Gastroesophageal sphincter (tissue), 4 donors: ENCODE measurements at regions not wholly inside any gene's neighbourhood (a gene's known extent, or its start where the extent isn't known, plus 50 kb on each side); places are given as distances from the start of the nearest gene placed in this dataset.

Experiments used
- ATAC-seq: fragments of 150-250 bp; one replicate; pipeline ENCODE4 v1.9.1; 2016; ENCODE audit warnings: mild to moderate bottlenecking, moderate library complexity
- H3K27ac ChIP-seq, 4 donors: fragments of 200-600 bp; sonication (generic) in 3 of 4; 1 replicate in 3 of 4; 2 replicates in 1 of 4; pipeline ENCODE4 v1.5.1; 2016 to 2019
- H3K27me3 ChIP-seq: fragments of 200-600 bp; sonication (generic); one replicate; pipeline ENCODE4 v1.5.1; 2019
- H3K36me3 ChIP-seq, 2 donors: fragments of 200-600 bp; sonication (generic); one replicate each; pipeline ENCODE4 v1.5.1; 2019; ENCODE audit warnings: control low read depth in 1 of 2
- H3K4me1 ChIP-seq, 3 donors: fragments of 200-600 bp; sonication (generic); 1 replicate in 2 of 3; 2 replicates in 1 of 3; pipeline ENCODE4 v1.5.1; 2016 to 2019; ENCODE audit warnings: control low read depth in 2 of 3
- H3K4me3 ChIP-seq, 2 donors: fragments of 200-600 bp; sonication (generic); one replicate each; pipeline ENCODE4 v1.5.1; 2019; ENCODE audit warnings: mild to moderate bottlenecking in 1 of 2, moderate library complexity in 1 of 2
- H3K9me3 ChIP-seq, 3 donors: fragments of 200-600 bp; sonication (generic); one replicate each; pipeline ENCODE4 v1.5.1; 2017 to 2019; ENCODE audit warnings: control low read depth in 2 of 3
- EP300 ChIP-seq: sonication (generic); formaldehyde crosslinking; IDR thresholded peaks from one replicate; pipeline ENCODE4 v1.6.1; 2017; ENCODE audit warnings: antibody characterized with exemption, mild to moderate bottlenecking
- POLR2A ChIP-seq, 2 donors: fragments of 450-650 bp; IDR thresholded peaks; one replicate each; pipeline ENCODE4 v1.6.1; 2017; ENCODE audit warnings: antibody characterized with exemption in 2 of 2, mild to moderate bottlenecking in 2 of 2, moderate library complexity in 1 of 2
- POLR2AphosphoS5 ChIP-seq: sonication (generic); formaldehyde crosslinking; IDR thresholded peaks from one replicate; pipeline ENCODE4 v1.6.1; 2017; ENCODE audit warnings: antibody characterized with exemption
- WGBS, 2 donors: methylation state at CpG; one replicate each; pipeline ENCODE4 v1.1.5; 2018; ENCODE audit warnings: low coverage in 1 of 2; 5-methylcytosine and 5-hydroxymethylcytosine counted together
- small RNA-seq, 4 donors: library from RNA; depleted of rRNA; stranded (forward); fragments of <200 nt; gene quantifications; one replicate each; pipeline ENCODE3, GENCODE V24; 2016
- TF ChIP-seq, protein P1 (sequence below), 4 experiments: fragments of 200-600 bp in 2 of 4; fragments of 450-650 bp in 2 of 4; sonication (generic) in 1 of 4; IDR thresholded peaks; one replicate each; pipeline ENCODE4 v1.5.1; 2017 to 2019; ENCODE audit warnings: antibody characterized with exemption in 4 of 4, mild to moderate bottlenecking in 2 of 4, moderate library complexity in 2 of 4

DNA sequence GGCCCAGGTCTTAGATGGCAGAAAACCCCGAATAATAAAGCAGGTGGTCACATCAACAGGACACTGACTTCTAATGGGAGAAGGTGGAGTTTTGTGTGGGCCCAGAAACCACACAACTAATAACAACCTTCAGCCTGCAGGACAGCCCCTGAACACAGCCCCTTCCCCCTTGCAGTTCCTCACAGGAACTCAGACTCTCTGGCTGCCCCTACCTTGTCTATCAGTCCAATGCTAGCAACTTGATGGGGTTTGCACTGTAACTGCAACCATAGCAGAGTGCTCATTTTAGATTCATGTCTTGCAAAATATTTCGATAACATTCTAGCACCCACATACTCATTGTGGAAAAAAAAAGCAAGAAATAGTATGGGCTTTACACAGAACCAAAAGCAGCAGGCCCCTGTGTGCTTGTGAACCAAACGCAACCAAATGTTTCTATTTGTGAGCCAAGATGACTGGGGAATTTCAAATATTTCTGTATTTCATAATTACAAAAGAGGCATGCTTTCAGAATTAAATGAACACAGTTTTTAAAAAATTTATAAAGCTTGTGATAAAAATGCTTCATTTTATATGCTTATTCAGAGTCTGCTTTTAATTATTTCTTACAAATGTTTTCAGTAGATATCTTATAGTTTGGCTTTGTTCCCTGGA, 62.7 kb upstream of the PDE4D start:
- WGBS, 2 donors, result 64 to 74% methylated on average over 2 to 3 of the region's 3 CpGs
- Histone ChIP-seq H3K4me1 (peaks cover 0 to 5% (median 0%) of the 10 kb centered on the region in 3 donors), H3K27me3 (no peaks in the 10 kb centered on the region), H3K9me3 (no peaks in the 10 kb centered on the region), H3K27ac (no peak overlapping the region), H3K36me3 (no peaks in the 10 kb centered on the region), H3K4me3 (no peak overlapping the region)
- TF ChIP-seq POLR2A (IDR thresholded peaks at IDR 0.05) (no peak), EP300 (no peak), POLR2AphosphoS5 (no peak)
- TF ChIP-seq, protein P1, sequence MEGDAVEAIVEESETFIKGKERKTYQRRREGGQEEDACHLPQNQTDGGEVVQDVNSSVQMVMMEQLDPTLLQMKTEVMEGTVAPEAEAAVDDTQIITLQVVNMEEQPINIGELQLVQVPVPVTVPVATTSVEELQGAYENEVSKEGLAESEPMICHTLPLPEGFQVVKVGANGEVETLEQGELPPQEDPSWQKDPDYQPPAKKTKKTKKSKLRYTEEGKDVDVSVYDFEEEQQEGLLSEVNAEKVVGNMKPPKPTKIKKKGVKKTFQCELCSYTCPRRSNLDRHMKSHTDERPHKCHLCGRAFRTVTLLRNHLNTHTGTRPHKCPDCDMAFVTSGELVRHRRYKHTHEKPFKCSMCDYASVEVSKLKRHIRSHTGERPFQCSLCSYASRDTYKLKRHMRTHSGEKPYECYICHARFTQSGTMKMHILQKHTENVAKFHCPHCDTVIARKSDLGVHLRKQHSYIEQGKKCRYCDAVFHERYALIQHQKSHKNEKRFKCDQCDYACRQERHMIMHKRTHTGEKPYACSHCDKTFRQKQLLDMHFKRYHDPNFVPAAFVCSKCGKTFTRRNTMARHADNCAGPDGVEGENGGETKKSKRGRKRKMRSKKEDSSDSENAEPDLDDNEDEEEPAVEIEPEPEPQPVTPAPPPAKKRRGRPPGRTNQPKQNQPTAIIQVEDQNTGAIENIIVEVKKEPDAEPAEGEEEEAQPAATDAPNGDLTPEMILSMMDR (IDR thresholded peaks at IDR 0.05), result no peak
- no peak for ATAC-seq

- 39% methylated on average over 2 of the region's 2 CpGs; no CpG with 5 or more reads in 1 of the 2 donors for WGBS, 2 donors
- TF ChIP-seq, protein P1 (IDR thresholded peaks at IDR 0.05), result no peak
- TF ChIP-seq POLR2AphosphoS5 (no peak), EP300 (no peak), POLR2A (IDR thresholded peaks at IDR 0.05) (no peak)
Observed at GRCh38 chr5:59955241-59955640, 61.7 kb upstream of the PDE4D start.

GRCh38 chr5:59943452-59944113, 50.1 kb upstream of the PDE4D start:
- Histone ChIP-seq H3K27me3 (no peaks in the 10 kb centered on the region), H3K9me3 (no peaks in the 10 kb centered on the region), H3K27ac (no peak overlapping the region), H3K36me3 (no peaks in the 10 kb centered on the region), H3K4me3 (no peak overlapping the region), H3K4me1 (no peaks in the 10 kb centered on the region)
- ATAC-seq, result no peak
- no peak for TF ChIP-seq EP300
- 70 to 73% methylated on average over 3 of the region's 6 CpGs for WGBS, 2 donors

More at GRCh38 chr5:59955241-59955640, 61.7 kb upstream of the PDE4D start:
- Histone ChIP-seq H3K36me3 (no peaks in the 10 kb centered on the region), H3K27ac (no peak overlapping the region), H3K27me3 (no peaks in the 10 kb centered on the region), H3K4me3 (no peak overlapping the region), H3K4me1 (peaks cover 0 to 5% (median 0%) of the 10 kb centered on the region in 3 donors), H3K9me3 (no peaks in the 10 kb centered on the region)
- no peak for ATAC-seq

Small RNA genes lying in the stretch of these regions (small RNA-seq; reads per million reads assigned to genes)
- gene RNU6-806P, result 0 reads per million in 4 donors
